GM19025 (cell line): ENCODE measurements at regions not wholly inside any gene's neighbourhood (a gene's known extent, or its start where the extent isn't known, plus 50 kb on each side); places are given as distances from the start of the nearest gene placed in this dataset.

Experiments used
- ATAC-seq: cut with Tn5 transposase; IDR thresholded peaks from one replicate; pipeline ENCODE4 v1.9.1; 2021; ENCODE audit warnings: mild to moderate bottlenecking, low read depth, moderate library complexity; ENCODE audit not compliant: unreplicated experiment

DNA sequence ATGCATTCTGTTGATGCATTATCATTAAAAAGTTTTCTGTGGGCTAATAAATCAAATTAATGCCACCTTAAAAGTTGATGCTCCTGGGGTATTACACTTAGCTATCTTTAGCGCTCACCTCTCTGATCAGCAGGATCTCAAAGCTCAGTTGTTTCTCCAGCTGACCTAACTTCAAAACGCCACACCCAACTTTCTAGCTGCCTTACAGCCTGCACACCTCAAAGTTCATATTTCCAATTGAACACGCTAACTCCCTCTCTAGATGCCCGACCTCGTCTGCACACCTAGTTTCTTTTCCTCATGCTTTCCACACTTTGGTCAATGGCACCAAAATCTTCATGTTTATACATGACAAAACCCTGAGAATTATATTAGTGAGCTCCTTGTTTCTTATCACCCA, 98.2 kb upstream of the AGTR1 start:
- no peak for ATAC-seq

DNA sequence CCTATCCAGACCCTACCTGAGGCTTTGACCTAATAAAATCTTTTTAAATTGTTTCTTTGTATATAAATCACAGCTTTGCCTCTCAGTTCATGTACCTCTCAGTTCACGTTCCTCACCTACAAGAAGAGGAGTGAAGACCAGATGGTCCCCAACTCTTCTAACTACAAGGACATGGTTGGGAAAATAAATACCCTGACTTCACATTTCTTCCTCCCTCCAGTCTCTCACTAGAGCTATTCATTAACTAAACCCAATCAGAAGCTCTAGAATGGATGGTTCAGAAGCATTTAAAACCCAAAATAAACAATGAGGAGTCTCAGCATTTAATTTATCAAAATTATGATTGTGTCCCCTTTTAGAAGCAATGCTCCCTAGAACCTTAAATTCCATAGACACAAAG, 97.3 kb upstream of the AGTR1 start:
- ATAC-seq, result no peak

DNA sequence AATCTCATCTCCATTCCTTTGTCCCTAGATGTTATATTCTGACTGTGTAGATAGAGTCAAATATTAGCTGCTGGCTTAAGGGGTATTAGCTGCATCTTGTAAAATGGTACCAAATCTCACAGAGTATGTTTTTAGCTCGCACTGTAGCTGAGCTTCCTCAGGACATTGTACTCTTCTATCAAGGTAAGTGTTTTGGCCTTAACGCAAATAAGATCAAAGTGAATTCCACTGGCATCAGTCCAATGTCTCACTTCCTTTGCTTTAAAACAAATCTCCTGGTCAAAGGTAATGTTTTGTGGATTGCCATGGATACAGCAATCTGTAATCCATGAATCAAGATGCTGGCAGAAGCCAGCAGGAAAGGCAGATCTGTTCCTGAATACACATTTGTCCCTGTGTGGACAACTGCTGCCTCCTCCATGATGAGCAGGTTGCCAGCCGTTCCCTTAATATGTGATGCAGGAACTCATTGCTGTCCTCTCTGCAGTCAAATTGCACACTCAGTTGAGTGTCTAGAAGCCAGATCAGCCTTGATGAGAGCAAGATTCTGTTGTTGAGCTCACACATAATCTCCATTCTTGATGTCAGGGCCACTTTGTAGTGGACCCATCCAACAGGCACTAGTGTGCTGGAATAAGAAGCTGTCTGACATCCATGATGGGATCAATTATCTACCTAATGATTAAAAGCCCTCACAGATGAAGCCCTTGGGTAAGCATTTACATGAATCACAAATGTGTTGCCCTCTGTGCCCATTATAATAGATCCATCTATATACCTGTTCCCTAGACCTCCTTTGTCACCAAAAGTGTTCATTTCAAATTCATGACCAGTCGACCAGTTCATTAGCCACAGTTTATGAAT, 96.6 kb upstream of the AGTR1 start:
- no peak for ATAC-seq

DNA sequence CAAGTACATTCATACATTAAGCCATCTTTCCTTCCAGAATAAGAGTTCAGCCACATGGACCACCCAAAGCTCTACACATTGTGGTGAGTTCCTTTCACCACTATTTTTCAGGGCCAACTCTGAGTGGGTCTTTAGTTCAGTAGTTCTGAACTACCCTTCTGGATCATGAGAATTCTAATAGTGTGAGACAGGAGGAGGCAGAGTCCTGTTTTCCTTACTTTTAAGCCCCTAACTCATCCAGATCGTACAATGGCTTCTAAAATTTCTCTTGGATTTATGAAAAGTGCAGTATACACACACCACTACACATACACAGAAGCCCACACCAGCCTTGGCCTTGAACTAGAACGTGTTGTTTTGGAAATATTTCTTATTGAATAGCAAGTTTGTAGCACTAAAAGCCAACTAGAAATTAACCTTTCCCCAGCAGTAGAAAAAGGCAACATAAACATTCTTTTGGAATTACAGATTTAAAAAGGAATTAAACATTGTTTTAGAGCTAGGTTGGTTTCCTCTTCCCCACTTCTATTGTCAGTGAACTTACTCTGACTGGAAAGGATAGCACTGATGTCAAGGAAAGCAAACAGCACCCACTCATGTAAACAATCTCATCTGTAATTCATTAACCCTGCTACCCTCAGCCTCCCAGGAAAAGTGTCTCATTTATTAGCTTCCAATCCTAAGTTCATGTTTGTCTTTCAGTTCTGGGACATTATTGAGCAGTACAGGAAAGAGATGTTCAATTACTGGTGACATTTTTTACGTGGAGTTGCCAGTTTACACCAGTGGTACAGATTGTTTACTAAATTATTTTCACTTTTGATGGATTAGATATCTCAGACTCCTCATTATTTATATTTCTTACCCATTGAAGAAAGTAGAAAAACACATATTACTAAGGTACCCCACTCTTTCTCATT, 95.7 kb upstream of the AGTR1 start:
- no peak for ATAC-seq

DNA sequence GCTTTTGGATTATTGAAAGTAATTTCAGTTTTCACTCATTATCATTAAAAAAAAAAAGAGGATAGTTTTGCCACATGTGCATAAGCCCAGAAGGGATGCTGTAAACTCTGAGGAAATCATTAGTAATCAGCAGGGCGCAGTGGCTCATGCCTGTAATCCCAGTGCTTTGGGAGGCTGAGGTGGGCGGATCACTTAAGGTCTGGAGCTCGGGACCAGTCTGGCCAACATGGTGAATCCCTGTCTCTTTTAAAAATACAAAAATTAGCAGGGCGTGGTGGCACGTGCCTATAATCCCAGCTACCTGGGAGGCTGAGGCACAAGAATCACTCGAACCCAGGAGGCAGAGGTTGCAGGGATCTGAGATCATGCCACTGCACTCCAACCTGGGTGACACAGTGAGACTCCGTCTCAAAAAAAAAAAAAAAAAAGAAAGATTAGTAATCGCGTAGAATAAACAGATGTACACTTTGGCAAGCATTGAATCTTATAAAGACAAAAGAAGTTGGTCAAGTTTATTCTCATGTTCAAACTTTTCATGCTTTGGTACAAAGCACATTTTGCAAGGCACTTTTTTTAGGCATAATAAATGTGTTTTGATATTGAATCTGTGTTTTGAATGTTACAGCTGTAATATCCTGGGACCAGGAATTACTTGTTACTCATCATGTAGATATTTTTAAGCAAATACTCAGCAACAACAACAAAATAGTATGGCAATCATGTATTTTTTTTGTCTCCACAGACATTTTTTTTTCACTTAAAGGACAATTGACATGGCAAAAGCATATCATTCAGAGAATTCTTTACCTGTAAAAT, 93.2 kb upstream of the AGTR1 start:
- no peak for ATAC-seq

DNA sequence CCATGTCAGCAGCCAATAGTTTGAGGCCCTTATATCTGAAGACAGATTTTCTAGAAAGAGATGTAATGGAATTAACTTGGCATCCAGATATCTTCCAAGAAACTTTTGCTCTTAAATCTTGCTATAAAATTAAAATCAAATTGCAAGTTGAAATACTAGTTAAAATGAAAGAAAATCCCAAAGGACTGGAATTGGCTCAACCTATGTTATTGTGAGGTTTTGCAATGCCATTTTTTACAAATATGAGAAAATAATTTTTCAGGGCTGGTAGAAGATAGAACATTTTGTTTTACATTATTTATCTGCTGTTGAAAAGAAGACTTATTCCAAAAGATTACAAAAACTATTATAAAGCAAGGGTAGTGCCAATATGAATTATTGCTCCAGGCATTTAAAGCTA, 92.2 kb upstream of the AGTR1 start:
- no peak for ATAC-seq

DNA sequence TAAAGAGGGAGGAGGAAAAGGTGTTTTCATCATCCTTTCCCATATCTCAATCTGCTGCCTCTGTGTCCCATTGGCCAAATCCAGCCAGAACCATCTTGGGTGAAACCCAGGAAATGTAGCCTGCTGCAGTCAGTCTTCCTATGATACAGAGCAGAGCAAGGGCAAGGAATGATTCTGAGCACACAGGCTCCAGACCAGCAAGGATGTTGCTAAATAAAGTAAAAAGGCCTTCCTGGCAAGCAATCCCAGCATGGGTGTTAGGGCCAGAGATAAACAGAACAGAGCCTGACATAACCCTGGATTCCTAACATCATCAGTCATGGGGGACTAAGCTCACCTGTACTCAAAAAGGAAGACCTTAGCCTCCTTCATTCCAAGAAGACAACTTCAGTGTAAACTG, 90.7 kb upstream of the AGTR1 start:
- no peak for ATAC-seq

DNA sequence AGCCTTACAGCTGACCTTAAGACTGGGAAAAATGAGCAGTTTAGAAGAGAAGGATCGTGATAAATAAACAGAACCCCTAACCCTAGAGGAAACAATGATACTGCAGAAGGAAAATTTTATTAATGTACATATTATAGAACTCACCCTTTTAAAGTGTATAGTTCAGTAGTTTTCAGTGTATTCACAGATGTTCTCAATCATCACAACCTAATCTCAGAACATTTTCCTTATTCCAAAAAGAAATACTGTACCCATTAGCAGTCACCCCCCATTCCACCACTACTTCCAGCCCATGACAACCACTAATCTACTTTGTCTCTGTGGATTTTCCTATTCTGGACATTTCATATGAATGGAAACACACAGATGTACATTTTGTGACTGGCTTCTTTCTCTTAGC, 90.2 kb upstream of the AGTR1 start:
- ATAC-seq, result no peak

DNA sequence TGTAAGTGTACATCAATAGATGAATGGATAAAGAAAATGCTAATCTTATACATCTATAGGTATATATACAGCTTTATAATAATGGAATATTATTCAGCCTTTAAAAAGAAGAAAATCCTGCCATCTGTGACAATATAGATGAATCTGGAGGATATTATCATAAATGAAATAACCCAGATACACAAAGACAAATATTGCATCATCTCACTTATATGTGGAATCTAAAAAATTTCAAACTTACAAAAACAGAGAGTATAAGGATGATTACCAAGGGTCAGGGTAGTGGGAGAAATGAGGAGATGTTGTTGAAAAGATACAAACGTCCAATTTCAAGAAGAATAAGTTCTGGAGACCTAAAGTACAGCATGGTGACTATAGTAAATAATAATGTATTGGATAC, 85.4 kb upstream of the AGTR1 start:
- ATAC-seq, result no peak

DNA sequence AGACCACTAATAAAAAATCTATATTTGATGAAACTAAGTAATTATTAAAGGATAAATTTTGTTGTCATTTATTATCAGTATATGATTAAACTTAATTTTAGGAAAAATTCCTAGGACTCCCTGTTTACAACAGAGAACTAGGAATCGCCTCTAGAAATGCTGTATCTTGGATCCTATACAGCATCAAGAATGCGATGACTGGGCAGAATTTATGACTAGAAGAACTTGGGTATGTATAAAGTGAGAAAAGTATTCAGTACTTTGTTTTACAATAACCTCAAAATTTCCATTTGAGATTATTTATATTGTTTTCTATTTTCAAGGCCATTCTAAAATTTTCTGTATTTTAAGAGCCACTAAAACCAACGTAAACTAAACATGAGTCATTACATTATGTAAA, 82.3 kb upstream of the AGTR1 start:
- no peak for ATAC-seq

DNA sequence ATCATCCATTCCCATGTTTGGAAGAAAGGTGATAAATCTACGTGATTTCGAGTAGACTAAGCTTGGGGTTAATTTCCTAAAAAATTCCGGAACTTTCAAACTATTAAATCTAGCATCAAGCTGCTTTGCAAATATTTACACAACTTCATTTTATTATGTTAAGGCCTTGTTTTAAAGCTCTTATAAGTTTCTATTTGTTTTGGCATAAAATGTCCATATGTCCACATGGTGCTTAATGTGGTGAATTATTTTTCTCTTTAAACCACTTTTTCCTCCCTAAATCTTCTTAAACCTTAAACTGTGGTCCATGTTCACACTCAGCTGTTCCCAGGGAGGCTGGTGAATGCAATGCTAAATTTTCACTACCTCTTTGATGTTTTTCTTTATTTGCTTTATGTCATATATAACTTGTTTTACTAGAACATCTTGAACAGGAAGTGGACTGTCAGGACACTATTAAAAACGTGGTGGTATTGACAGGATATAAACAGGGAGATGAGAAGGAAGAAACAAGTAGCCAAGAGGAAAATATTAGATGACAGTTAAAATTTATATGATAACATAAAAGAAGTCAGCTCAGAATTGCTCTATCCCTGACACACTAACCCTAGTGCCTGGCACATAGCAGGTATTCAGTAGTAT, 72.5 kb upstream of the AGTR1 start:
- ATAC-seq, result no peak

DNA sequence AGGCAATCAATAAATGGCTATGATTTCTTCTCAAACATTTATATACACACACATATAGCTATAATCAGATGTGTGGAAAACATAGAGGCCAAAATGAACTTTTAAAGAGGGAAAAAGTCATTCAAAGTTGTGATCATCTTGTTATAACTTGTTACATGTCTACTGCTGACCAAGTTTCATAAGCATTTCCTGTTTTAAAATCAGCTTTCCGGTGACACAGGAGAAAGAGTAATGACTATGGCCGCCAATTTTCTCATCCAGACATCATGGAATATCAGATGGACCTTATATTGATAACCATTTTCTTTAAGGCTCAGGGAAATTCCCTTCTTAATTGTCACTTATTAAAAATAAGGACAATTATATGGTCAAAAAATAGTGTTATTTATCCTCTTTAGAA, 71.7 kb upstream of the AGTR1 start:
- ATAC-seq, result no peak

DNA sequence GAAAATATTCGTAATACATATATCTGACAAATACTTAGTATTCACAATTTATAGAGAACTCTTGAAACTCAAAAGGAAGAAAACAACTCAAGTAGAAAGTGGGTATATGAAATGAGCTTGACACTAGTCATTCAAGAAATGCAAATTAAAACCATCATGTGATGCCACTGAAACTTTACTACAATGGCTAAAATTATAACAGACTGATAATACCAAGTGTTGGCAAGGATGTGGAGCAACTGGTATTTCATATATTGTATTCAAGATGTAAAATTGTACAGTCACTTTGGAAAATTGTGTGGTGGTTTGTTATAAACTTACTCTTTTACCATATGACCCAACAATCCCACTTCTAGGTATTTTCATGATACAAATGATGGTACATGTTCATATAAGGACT, 68.7 kb upstream of the AGTR1 start:
- no peak for ATAC-seq

DNA sequence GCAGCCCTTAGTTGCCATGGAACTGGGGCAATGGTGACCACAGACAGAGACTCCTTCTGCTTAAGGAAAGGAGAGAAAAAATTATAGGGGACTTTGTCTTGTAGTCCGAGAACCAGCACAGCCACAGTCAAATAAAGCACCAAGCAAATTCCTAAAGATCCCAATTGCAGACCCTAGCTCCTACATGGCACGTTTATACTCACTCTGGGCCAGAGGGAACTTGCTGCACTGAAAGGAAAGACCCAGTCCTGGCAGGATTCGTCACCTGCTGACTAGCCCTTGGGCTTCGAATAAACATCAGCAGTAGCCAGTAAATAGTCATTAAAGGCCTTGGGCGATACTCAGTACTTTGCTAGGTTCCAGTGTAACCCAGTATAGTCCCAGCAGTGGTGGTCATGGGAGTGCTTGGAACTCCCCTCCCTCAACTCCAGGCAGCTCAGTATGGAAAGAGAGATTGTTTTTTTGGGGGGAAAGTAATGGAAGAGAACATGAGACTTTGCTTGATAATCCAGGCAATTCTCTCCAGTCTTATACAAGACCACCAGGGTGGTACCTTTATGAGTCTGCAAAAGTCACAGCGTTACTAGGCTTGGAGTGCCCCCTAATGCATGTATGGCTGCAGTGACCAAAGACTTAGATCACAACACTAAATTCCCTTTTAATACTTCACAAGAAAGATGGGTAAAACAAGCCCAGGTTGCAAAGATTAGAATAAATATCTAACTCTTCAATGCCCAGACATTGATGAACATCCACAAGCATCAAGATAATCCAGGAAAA, 66.4 kb upstream of the AGTR1 start:
- no peak for ATAC-seq

DNA sequence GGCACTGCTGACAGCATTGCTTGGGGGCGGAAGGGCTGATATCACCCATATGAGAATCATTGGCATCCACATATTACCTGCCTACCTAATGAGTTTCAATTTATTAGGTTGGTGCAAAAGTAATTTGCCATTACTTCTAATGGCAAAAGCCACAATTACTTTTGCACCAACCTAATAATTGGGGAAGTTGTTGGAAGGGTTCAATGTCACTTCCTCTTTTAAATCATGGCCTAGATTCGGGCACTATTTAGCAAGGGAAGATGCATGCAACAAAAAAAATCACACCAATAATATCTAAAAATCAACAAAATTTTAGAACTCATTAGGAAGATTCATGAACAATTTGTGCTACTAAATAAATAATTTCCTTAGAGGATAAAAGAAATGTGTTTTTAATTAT, 56.0 kb upstream of the AGTR1 start:
- no peak for ATAC-seq

DNA sequence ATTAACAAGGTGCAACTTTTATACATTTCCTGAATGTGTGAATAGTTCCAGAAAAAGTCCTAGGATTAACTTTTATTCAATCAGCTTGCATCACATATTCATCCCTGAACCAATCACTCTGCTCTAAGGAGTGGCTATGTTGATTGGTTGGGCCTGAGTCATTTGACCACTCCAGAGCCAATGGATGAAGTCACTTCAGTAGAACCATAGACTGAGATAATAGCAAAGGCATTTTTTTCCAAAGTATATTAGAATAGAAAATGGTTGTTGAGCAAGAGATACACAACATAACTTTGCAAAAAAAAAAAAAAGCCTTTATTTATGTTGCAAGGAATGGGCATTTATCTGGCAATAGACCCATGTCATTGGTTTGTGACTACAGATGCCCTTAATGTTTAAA, 55.5 kb upstream of the AGTR1 start:
- ATAC-seq, result no peak

DNA sequence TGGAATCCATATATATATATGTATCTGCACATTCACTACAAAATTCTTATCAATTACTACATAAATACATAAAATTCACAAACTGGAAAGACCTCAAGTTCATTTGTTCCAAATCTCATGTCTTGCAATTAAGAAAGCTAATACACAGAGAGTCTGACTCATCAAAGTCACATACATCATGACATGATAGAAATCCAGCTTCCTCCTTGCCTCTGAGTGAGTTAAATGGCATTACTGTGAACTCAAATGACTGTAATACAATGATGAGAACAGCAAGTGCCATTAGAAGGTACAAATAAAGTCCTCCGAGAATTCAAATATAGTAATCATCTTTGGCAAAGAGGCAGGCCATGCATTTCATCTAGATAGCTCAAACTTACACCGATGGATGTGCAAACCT, 55.1 kb upstream of the AGTR1 start:
- no peak for ATAC-seq

DNA sequence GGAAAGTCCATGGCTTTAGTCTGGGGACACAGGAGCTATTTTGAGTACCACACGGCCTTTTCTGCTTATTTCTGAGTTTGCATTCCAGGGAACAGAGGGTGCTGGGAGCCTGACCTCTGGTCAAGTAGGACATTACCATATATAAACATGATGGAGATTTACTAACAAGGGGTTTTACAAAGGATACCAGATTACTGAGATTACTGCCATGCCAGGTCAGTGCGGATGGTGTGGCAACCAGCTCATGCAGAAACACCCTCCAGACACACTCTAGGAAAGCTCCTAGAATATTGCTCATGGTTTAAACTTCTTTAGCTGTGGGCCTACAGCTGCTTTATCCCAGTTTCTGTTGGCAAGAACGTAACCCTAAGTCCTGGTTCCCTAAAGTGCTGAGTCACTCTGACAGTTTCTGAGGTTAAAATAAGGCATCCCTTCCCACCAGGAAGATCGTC, 54.3 kb upstream of the AGTR1 start:
- no peak for ATAC-seq

DNA sequence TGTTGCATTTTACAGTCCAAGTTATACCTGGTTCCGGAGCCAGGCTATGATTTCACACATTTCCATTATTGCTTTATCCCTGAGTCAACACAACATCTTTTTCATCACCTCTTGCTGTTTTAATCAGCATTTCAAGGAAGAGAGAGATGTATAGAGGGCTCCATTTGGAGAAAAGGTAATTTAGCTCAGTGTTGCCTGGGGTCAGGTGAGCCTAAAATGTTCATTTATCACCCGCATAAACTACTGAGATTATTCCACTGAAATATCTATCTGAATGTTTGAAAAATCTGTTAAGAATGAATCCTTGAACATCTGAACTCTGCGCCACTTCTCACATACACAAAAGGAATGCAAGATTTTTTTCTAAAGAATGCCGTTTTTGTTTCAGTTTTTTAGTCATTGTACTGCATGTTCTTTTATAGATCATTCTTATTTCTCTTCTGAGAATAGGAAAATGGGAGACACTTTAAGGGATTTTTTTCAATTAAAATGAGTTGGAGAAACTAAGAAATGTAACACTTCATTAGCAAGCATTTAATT, 51.5 kb upstream of the AGTR1 start:
- ATAC-seq, result no peak
